Left hindlimb (tissue), 1 donor: ENCODE measurements at regions not wholly inside any gene's neighbourhood (a gene's known extent, or its start where the extent isn't known, plus 50 kb on each side); places are given as distances from the start of the nearest gene placed in this dataset.
"Not testable (repeated sequence)": the region's sequence is repeated elsewhere in the genome, so short reads cannot be mapped to it uniquely, and the experiment has no call there.

Source experiments
- DNase-seq: peaks from one replicate; pipeline ENCODE4 v3.0.0-alpha.2; 2018

GRCh38 chr11:91295591-91295990 lies 929.0 kb upstream of the FAT3 start:
- no peak for DNase-seq

- DNase-seq = no peak
Measured at GRCh38 chr11:91293119-91293518, 931.5 kb upstream of the FAT3 start.

- no peak for DNase-seq
Measured at GRCh38 chr11:91272089-91272488, 952.5 kb upstream of the FAT3 start.

- DNase-seq = not testable (repeated sequence)
Measured at GRCh38 chr11:91268512-91269295, 955.9 kb upstream of the FAT3 start.

GRCh38 chr11:91265946-91266345 lies 958.7 kb upstream of the FAT3 start:
- no peak for DNase-seq

- DNase-seq = no peak
Measured at GRCh38 chr11:91264481-91264880, 960.1 kb upstream of the FAT3 start.

GRCh38 chr11:91263496-91264365 lies 960.9 kb upstream of the FAT3 start:
- no peak for DNase-seq

GRCh38 chr11:91261513-91261912 lies 963.1 kb upstream of the FAT3 start:
- DNase-seq = no peak

- no peak for DNase-seq
Measured at GRCh38 chr11:91258876-91259275, 965.7 kb upstream of the FAT3 start.

GRCh38 chr11:91257667-91258066 lies 967.0 kb upstream of the FAT3 start:
- no peak for DNase-seq

- peak; percentile 33 for DNase-seq
Measured at GRCh38 chr11:91248199-91248807, 976.3 kb upstream of the FAT3 start.

GRCh38 chr11:91247009-91247735 lies 977.4 kb upstream of the FAT3 start:
- no peak for DNase-seq

GRCh38 chr11:91244912-91245311 lies 979.7 kb upstream of the FAT3 start:
- DNase-seq = no peak

GRCh38 chr11:91243630-91244029 lies 981.0 kb upstream of the FAT3 start:
- no peak for DNase-seq

GRCh38 chr11:91243051-91243450 lies 981.6 kb upstream of the FAT3 start:
- no peak for DNase-seq

GRCh38 chr11:91241226-91241625 lies 983.4 kb upstream of the FAT3 start:
- no peak for DNase-seq

- no peak for DNase-seq
Measured at GRCh38 chr11:91239359-91239758, 985.3 kb upstream of the FAT3 start.

GRCh38 chr11:91231226-91231625 lies 993.4 kb upstream of the FAT3 start:
- DNase-seq = no peak

GRCh38 chr11:91230647-91231046 lies 994.0 kb upstream of the FAT3 start:
- no peak for DNase-seq

GRCh38 chr11:91222830-91223229 lies 1000.0 kb upstream of the CHORDC1 start:
- DNase-seq = no peak

- no peak for DNase-seq
Measured at GRCh38 chr11:91220476-91221202, 997.8 kb upstream of the CHORDC1 start.

- DNase-seq = no peak
Measured at GRCh38 chr11:91219535-91219934, 996.7 kb upstream of the CHORDC1 start.
